H1 (cell line): ENCODE measurements at regions not wholly inside any gene's neighbourhood (a gene's known extent, or its start where the extent isn't known, plus 50 kb on each side); places are given as distances from the start of the nearest gene placed in this dataset.

ENCODE experiments used
- CTCF ChIA-PET: fragments of 300-600 bp; sonication (Branson Sonifier 250); formaldehyde crosslinking; loops from one replicate; lab custom pipeline; 2021; ENCODE audit not compliant: partially characterized antibody; lab: Charles Lee
- POLR2A ChIA-PET: fragments of 300-600 bp; sonication (Branson Sonifier 250); formaldehyde crosslinking; loops from one replicate; lab custom pipeline; 2021; ENCODE audit warnings: inconsistent platforms; ENCODE audit not compliant: partially characterized antibody; lab: Charles Lee
- DNase-seq, 2 experiments: peaks; one replicate each; pipeline versions ENCODE4 v3.0.0 to v3.0.0-alpha.2; 2010 to 2022; ENCODE audit warnings: low spot score in 2 of 2, low read depth in 1 of 2, mixed read lengths in 1 of 2
- FAIRE-seq: peaks from 2 replicates; lab custom pipeline; 2011; peaks lifted over from hg19 to GRCh38; lab: Jason Lieb, UNC
- H2AFZ ChIP-seq: 2 replicates; pipeline ENCODE4 v1.8.1; 2012; ENCODE audit warnings: low read length, inconsistent platforms
- H2AK5ac ChIP-seq: 2 replicates; pipeline ENCODE4 v1.6.1; 2013; ENCODE audit warnings: low read depth, low read length
- H2BK120ac ChIP-seq: replicated peaks from 2 replicates; pipeline ENCODE3; 2013; ENCODE audit warnings: low read depth, low read length, inconsistent platforms
- H2BK12ac ChIP-seq: 2 replicates; pipeline ENCODE4 v1.6.1; 2013; ENCODE audit warnings: low read depth, low read length
- H2BK15ac ChIP-seq: 2 replicates; pipeline ENCODE4 v1.6.1; 2013; ENCODE audit warnings: low read length
- H2BK20ac ChIP-seq: 2 replicates; pipeline ENCODE4 v1.6.1; 2013; ENCODE audit warnings: low read length
- H2BK5ac ChIP-seq: 2 replicates; pipeline ENCODE4 v1.6.1; 2013; ENCODE audit warnings: low read depth, low read length
- H3K14ac ChIP-seq: 2 replicates; pipeline ENCODE4 v1.6.1; 2013; ENCODE audit warnings: inconsistent platforms; ENCODE audit not compliant: insufficient read length
- H3K18ac ChIP-seq: 2 replicates; pipeline ENCODE4 v1.6.1; 2013; ENCODE audit warnings: low read length; ENCODE audit errors: extremely low read depth
- H3K23ac ChIP-seq: 2 replicates; pipeline ENCODE4 v1.6.1; 2013; ENCODE audit warnings: inconsistent platforms; ENCODE audit not compliant: insufficient read length
- H3K23me2 ChIP-seq: 2 replicates; pipeline ENCODE4 v1.6.1; 2013; ENCODE audit warnings: low read depth, low read length
- H3K27ac ChIP-seq: 2 replicates; pipeline ENCODE4 v1.6.1; 2011; ENCODE audit warnings: low read depth, low read length, inconsistent platforms
- H3K27me3 ChIP-seq, 4 experiments: replicated peaks in 1 of 4; 1 replicate in 1 of 4; 2 replicates in 3 of 4; pipeline versions ENCODE4 v1.6.1 to v1.8.1; 2011 to 2013; ENCODE audit warnings: low read length in 3 of 4, mild to moderate bottlenecking in 3 of 4, inconsistent platforms in 2 of 4, mixed read lengths in 2 of 4, moderate library complexity in 1 of 4; ENCODE audit not compliant: control insufficient read depth in 3 of 4, insufficient read depth in 3 of 4; ENCODE audit errors: extremely low read depth in 1 of 4
- H3K36me3 ChIP-seq, 4 experiments: 2 replicates each; pipeline versions ENCODE4 v1.6.1 to v1.8.1; 2011 to 2013; ENCODE audit warnings: mild to moderate bottlenecking in 4 of 4, low read length in 3 of 4, moderate library complexity in 2 of 4, control low read depth in 1 of 4, inconsistent platforms in 1 of 4; ENCODE audit not compliant: insufficient read depth in 4 of 4, control insufficient read depth in 2 of 4
- H3K4ac ChIP-seq: replicated peaks from 2 replicates; pipeline ENCODE3; 2013; ENCODE audit warnings: low read length, low read depth, mixed read lengths, inconsistent platforms; ENCODE audit not compliant: insufficient read length
- H3K4me1 ChIP-seq, 4 experiments: replicated peaks in 1 of 4; 1 replicate in 1 of 4; 2 replicates in 3 of 4; pipeline versions ENCODE4 v1.6.1 to v1.8.1; 2011 to 2013; ENCODE audit warnings: low read length in 3 of 4, inconsistent platforms in 2 of 4, mixed read lengths in 1 of 4; ENCODE audit not compliant: insufficient read depth in 4 of 4, control insufficient read depth in 3 of 4
- H3K4me2 ChIP-seq, 2 experiments: 2 replicates each; pipeline versions ENCODE4 v1.6.1 to v1.8.1; 2011 to 2013; ENCODE audit warnings: low read depth in 2 of 2, low read length in 2 of 2, control low read depth in 1 of 2, inconsistent platforms in 1 of 2, mild to moderate bottlenecking in 1 of 2; ENCODE audit not compliant: insufficient read depth in 1 of 2
- H3K4me3 ChIP-seq, 4 experiments: fragments of 200-600, 300-600 bp in 1 of 4; sonication (generic), shearing (Covaris generic), sonication (Bioruptor Twin) in 1 of 4; 2 replicates each; pipeline versions ENCODE4 v1.5.1 to v1.8.1; 2011 to 2016; ENCODE audit warnings: low read length in 4 of 4, low read depth in 3 of 4, control low read depth in 2 of 4, inconsistent platforms in 2 of 4, mild to moderate bottlenecking in 2 of 4, mixed read lengths in 1 of 4, moderate library complexity in 1 of 4; ENCODE audit not compliant: insufficient read depth in 2 of 4; ENCODE audit errors: extremely low read depth in 1 of 4
- H3K56ac ChIP-seq: replicated peaks from 2 replicates; pipeline ENCODE3; 2013; ENCODE audit warnings: low read depth, mild to moderate bottlenecking, mixed read lengths, low read length, inconsistent platforms; ENCODE audit not compliant: insufficient read length
- H3K79me1 ChIP-seq: 2 replicates; pipeline ENCODE4 v1.6.1; 2013; ENCODE audit warnings: low read depth, low read length, control low read depth
- H3K79me2 ChIP-seq, 2 experiments: 2 replicates each; pipeline versions ENCODE4 v1.6.1 to v1.8.1; 2012 to 2013; ENCODE audit warnings: low read length in 2 of 2, mild to moderate bottlenecking in 2 of 2, inconsistent platforms in 1 of 2; ENCODE audit not compliant: insufficient read depth in 2 of 2, control insufficient read depth in 1 of 2
- H3K9ac ChIP-seq, 4 experiments: replicated peaks in 1 of 4; 1 replicate in 1 of 4; 2 replicates in 3 of 4; pipeline versions ENCODE4 v1.6.1 to v1.8.1; 2011 to 2013; ENCODE audit warnings: low read depth in 3 of 4, low read length in 3 of 4, control low read depth in 2 of 4, mild to moderate bottlenecking in 2 of 4, moderate library complexity in 2 of 4, inconsistent platforms in 1 of 4; ENCODE audit errors: extremely low read depth in 1 of 4
- H3K9me3 ChIP-seq, 2 experiments: 2 replicates each; pipeline versions ENCODE4 v1.6.1 to v1.8.1; 2012 to 2013; ENCODE audit warnings: mild to moderate bottlenecking in 2 of 2, moderate library complexity in 2 of 2, control low read depth in 1 of 2, inconsistent platforms in 1 of 2, low read depth in 1 of 2, low read length in 1 of 2, mixed read lengths in 1 of 2; ENCODE audit not compliant: insufficient read depth in 2 of 2
- H4K20me1 ChIP-seq, 2 experiments: replicated peaks in 1 of 2; 2 replicates each; pipeline versions ENCODE3 to v1.8.1; 2011 to 2013; ENCODE audit warnings: inconsistent platforms in 2 of 2, low read length in 2 of 2, mild to moderate bottlenecking in 1 of 2; ENCODE audit not compliant: insufficient read depth in 2 of 2, control insufficient read depth in 1 of 2
- H4K5ac ChIP-seq: 2 replicates; pipeline ENCODE4 v1.6.1; 2013; ENCODE audit warnings: low read length, low read depth, mixed read lengths, inconsistent platforms; ENCODE audit not compliant: insufficient read length
- H4K8ac ChIP-seq: 2 replicates; pipeline ENCODE4 v1.8.0; 2013; ENCODE audit warnings: mild to moderate bottlenecking, moderate library complexity, low read length, inconsistent platforms; ENCODE audit not compliant: insufficient read depth; ENCODE audit errors: extremely low read depth
- H4K91ac ChIP-seq: replicated peaks from 2 replicates; pipeline ENCODE3; 2013; ENCODE audit warnings: low read length, mixed read lengths, inconsistent platforms; ENCODE audit not compliant: insufficient read length
- RNF2 ChIP-seq: fragments of 200-900, 300-1000 bp; sonication (generic); IDR thresholded peaks from 2 replicates; pipeline ENCODE4 v1.7.1; 2016; ENCODE audit warnings: borderline replicate concordance, low read depth, mild to moderate bottlenecking, antibody characterized with exemption, low read length; ENCODE audit not compliant: poor library complexity, severe bottlenecking; ENCODE audit errors: missing control alignments
- WGBS, 2 experiments: shearing (Covaris generic) in 1 of 2; methylation state at CpG; one replicate each; pipeline versions ENCODE4 v1.1.6 to v1.1.7; 2013 to 2015; ENCODE audit warnings: low lambda C conversion rate in 2 of 2, mixed read lengths in 2 of 2, inconsistent platforms in 1 of 2, low coverage in 1 of 2, missing lambda C conversion rate in 1 of 2; ENCODE audit not compliant: insufficient replicate concordance in 2 of 2, insufficient coverage in 1 of 2, insufficient read length in 1 of 2; ENCODE audit errors: extremely low coverage in 1 of 2, missing lambda C conversion rate in 1 of 2; 5-methylcytosine and 5-hydroxymethylcytosine counted together

DNA sequence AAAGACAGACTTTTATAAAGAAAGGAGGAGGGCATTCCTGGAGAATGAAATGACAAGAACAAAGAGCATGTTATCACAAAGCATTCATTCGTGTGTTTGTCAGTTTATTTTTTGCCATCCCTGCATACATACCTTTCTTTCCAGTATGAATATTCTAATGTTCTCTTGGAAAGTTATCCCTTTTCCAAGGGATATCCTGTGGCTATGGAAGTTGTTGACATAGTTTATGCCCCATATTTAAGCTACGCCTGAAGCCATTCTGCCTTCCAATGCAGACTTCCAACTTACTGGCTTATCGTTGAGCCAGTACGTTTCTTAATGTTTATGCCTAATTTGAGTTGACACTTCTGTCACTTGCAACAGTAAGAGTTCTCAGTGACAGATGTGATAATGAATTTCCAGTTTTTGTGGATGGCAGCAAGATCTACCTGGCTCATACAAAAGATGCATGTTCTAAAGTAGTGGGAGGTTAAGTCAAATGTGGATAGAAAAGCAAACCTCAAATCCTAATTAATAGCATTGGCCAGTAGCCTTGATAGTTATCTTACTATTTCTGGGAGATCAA, 133.3 kb upstream of the ANO3 start:
- Histone ChIP-seq H3K4me3 (no peak overlapping the region), H3K4me1 (no peaks in the 10 kb centered on the region), H3K9ac (no peak overlapping the region), H3K79me2 (no peaks in the 10 kb centered on the region), H2AFZ (no peak overlapping the region), H2BK20ac (no peak overlapping the region), H3K9me3 (no peaks in the 10 kb centered on the region), H3K36me3 (no peaks in the 10 kb centered on the region), H3K23me2 (no peaks in the 10 kb centered on the region), H2BK12ac (no peak overlapping the region), H2AK5ac (no peak overlapping the region), H3K27ac (no peak overlapping the region), H4K8ac (no peak overlapping the region), H3K23ac (no peak overlapping the region), H3K18ac (no peak overlapping the region), H4K5ac (no peak overlapping the region), H2BK5ac (no peak overlapping the region), H3K14ac (no peak overlapping the region), H3K27me3 (no peaks in the 10 kb centered on the region), H2BK120ac (no peak overlapping the region), H3K4ac (no peak overlapping the region), H3K56ac (no peak overlapping the region), H3K79me1 (no peaks in the 10 kb centered on the region), H3K4me2 (no peak overlapping the region), H4K20me1 (no peaks in the 10 kb centered on the region), H2BK15ac (no peak overlapping the region), H4K91ac (no peak overlapping the region)
- CTCF ChIA-PET, result interaction anchor here (1.1 kb wide), 1 partner anchor 127 kb away, joined by 3 read pairs; no protein-coding TSS in a partner anchor
- WGBS, 2 experiments, result 90% methylated on average over 4 of the region's 4 CpGs; no CpG with 5 or more reads in 1 of the 2 experiments
- no peak for DNase-seq
- POLR2A ChIA-PET, result no interaction called here
- no peak for FAIRE-seq
- no peak for TF ChIP-seq RNF2
